CD14-positive monocyte (primary cell): ENCODE measurements at regions not wholly inside any gene's neighbourhood (a gene's known extent, or its start where the extent isn't known, plus 50 kb on each side); places are given as distances from the start of the nearest gene placed in this dataset.

Source experiments
- DNase-seq, 3 donors: peaks; one replicate each; pipeline ENCODE4 v3.0.0-alpha.2; 2011 to 2022
- H2AFZ ChIP-seq: 2 replicates; pipeline ENCODE4 v1.6.0; 2012; ENCODE audit warnings: mild to moderate bottlenecking, low read depth, low read length, inconsistent platforms; ENCODE audit not compliant: insufficient read depth, poor library complexity, severe bottlenecking
- H3K27ac ChIP-seq, 2 donors: 1 replicate in 1 of 2; 2 replicates in 1 of 2; pipeline ENCODE4 v1.5.1; 2012 to 2013; ENCODE audit warnings: low read length in 2 of 2, control low read depth in 1 of 2, inconsistent platforms in 1 of 2, low read depth in 1 of 2, mild to moderate bottlenecking in 1 of 2
- H3K27me3 ChIP-seq, 2 donors: one replicate each; pipeline versions ENCODE4 v1.6.0 to v1.6.1; 2011 to 2013; ENCODE audit warnings: low read length in 2 of 2; ENCODE audit not compliant: control insufficient read depth in 2 of 2, insufficient read depth in 2 of 2
- H3K36me3 ChIP-seq, 2 donors: replicated peaks in 1 of 2; 1 replicate in 1 of 2; 2 replicates in 1 of 2; pipeline versions ENCODE4 v1.5.1 to v1.6.1; 2012 to 2013; ENCODE audit warnings: low read length in 2 of 2, control low read depth in 1 of 2, inconsistent platforms in 1 of 2, mild to moderate bottlenecking in 1 of 2; ENCODE audit not compliant: insufficient read depth in 2 of 2, control insufficient read depth in 1 of 2
- H3K4me1 ChIP-seq, 2 donors: 1 replicate in 1 of 2; 2 replicates in 1 of 2; pipeline versions ENCODE4 v1.5.1 to v1.6.1; 2012 to 2013; ENCODE audit warnings: low read length in 2 of 2, control low read depth in 1 of 2, inconsistent platforms in 1 of 2, mild to moderate bottlenecking in 1 of 2, moderate library complexity in 1 of 2; ENCODE audit not compliant: insufficient read depth in 2 of 2, control insufficient read depth in 1 of 2
- H3K4me2 ChIP-seq: replicated peaks from 2 replicates; pipeline ENCODE3; 2012; ENCODE audit warnings: low read length, moderate library complexity, mild to moderate bottlenecking; ENCODE audit not compliant: poor library complexity, severe bottlenecking; ENCODE audit errors: extremely low read depth
- H3K4me3 ChIP-seq, 3 experiments: fragments of 200-600 bp in 1 of 3; sonication (generic) in 1 of 3; replicated peaks in 1 of 3; 1 replicate in 2 of 3; 2 replicates in 1 of 3; pipeline ENCODE4 v1.5.1; 2011 to 2013; ENCODE audit warnings: low read length in 3 of 3, mild to moderate bottlenecking in 3 of 3, control low read depth in 2 of 3, low read depth in 2 of 3, inconsistent platforms in 1 of 3, moderate library complexity in 1 of 3
- H3K79me2 ChIP-seq: 2 replicates; pipeline ENCODE4 v1.6.0; 2012; ENCODE audit warnings: mild to moderate bottlenecking, control low read depth, inconsistent platforms, low read length, moderate library complexity; ENCODE audit not compliant: insufficient read depth
- H3K9ac ChIP-seq: 2 replicates; pipeline ENCODE4 v1.6.0; 2017; ENCODE audit warnings: low read length, mild to moderate bottlenecking; ENCODE audit not compliant: insufficient read depth, poor library complexity, severe bottlenecking
- H3K9me3 ChIP-seq, 2 donors: replicated peaks in 1 of 2; 1 replicate in 1 of 2; 2 replicates in 1 of 2; pipeline versions ENCODE4 v1.5.1 to v1.6.1; 2012 to 2013; ENCODE audit warnings: low read length in 2 of 2, control low read depth in 1 of 2; ENCODE audit not compliant: control insufficient read depth in 1 of 2, insufficient read depth in 1 of 2
- H4K20me1 ChIP-seq: 2 replicates; pipeline ENCODE4 v1.6.0; 2012; ENCODE audit warnings: mild to moderate bottlenecking, low read length, control low read depth, moderate library complexity; ENCODE audit not compliant: insufficient read depth
- H3K27ac Mint-ChIP-seq, 7 donors: one replicate each; pipeline ENCODE4 v1.8.0; 2020; ENCODE audit warnings: mild to moderate bottlenecking in 7 of 7, mixed read lengths in 7 of 7, moderate library complexity in 6 of 7, inconsistent platforms in 2 of 7
- H3K27me3 Mint-ChIP-seq, 3 donors: one replicate each; pipeline ENCODE4 v1.8.0; 2021 to 2022; ENCODE audit warnings: low read depth in 3 of 3, mild to moderate bottlenecking in 3 of 3, mixed read lengths in 3 of 3, moderate library complexity in 3 of 3, inconsistent platforms in 1 of 3
- H3K36me3 Mint-ChIP-seq, 2 donors: one replicate each; pipeline ENCODE4 v1.8.0; 2020; ENCODE audit warnings: mixed read lengths in 2 of 2, inconsistent platforms in 1 of 2, mild to moderate bottlenecking in 1 of 2
- H3K4me1 Mint-ChIP-seq: one replicate; pipeline ENCODE4 v1.8.0; 2020; ENCODE audit warnings: mild to moderate bottlenecking, mixed read lengths
- H3K4me3 Mint-ChIP-seq, 2 donors: one replicate each; pipeline ENCODE4 v1.8.0; 2020; ENCODE audit warnings: mild to moderate bottlenecking in 2 of 2, mixed read lengths in 2 of 2, moderate library complexity in 1 of 2
- H3K9me3 Mint-ChIP-seq, 7 donors: one replicate each; pipeline ENCODE4 v1.8.0; 2020 to 2022; ENCODE audit warnings: mixed read lengths in 7 of 7, mild to moderate bottlenecking in 6 of 7, moderate library complexity in 6 of 7, inconsistent platforms in 2 of 7
- CTCF ChIP-seq: fragments of 200-600 bp; IDR thresholded peaks from one replicate; pipeline ENCODE4 v1.8.0; 2022; ENCODE audit warnings: antibody characterized with exemption, mild to moderate bottlenecking
- WGBS: methylation state at CpG from one replicate; pipeline ENCODE4 v1.1.5; 2013; ENCODE audit warnings: missing lambda C conversion rate; ENCODE audit not compliant: insufficient coverage; 5-methylcytosine and 5-hydroxymethylcytosine counted together
- intact Hi-C, 2 donors: fragments of 100-400 bp; cut with micrococcal nuclease; formaldehyde crosslinking; loops; one replicate each; pipeline versions ENCODE4 v1.15.0 to v1.15.1; 2023

GRCh38 chr21:25361097-25361496, 246.2 kb downstream of the MRPL39 start:
- Histone ChIP-seq H3K27ac (no peak overlapping the region), H3K79me2 (no peaks in the 10 kb centered on the region), H2AFZ (no peak overlapping the region), H3K4me1 (no peaks in the 10 kb centered on the region), H3K9me3 (no peaks in the 10 kb centered on the region), H3K9ac (no peak overlapping the region), H3K36me3 (no peaks in the 10 kb centered on the region), H4K20me1 (no peaks in the 10 kb centered on the region), H3K4me2 (no peak overlapping the region), H3K27me3 (no peaks in the 10 kb centered on the region), H3K4me3 (no peak overlapping the region)
- DNase-seq, result no peak
- no peaks in the 10 kb centered on the region for H3K4me1 Mint-ChIP-seq
- no peak for TF ChIP-seq CTCF
- H3K9me3 Mint-ChIP-seq, result peaks cover 3 to 10% (median 4%) of the 10 kb centered on the region in 7 donors
- peaks cover 0 to 3% (median 0%) of the 10 kb centered on the region in 3 donors for H3K27me3 Mint-ChIP-seq
- no peaks in the 10 kb centered on the region for H3K36me3 Mint-ChIP-seq
- intact Hi-C loops, result no loop called here
- no peak overlapping the region for H3K27ac Mint-ChIP-seq
- H3K4me3 Mint-ChIP-seq, result no peak overlapping the region
- 86% methylated on average over 1 of the region's 1 CpG for WGBS

- intact Hi-C loops, result no loop called here
- H3K9ac ChIP-seq, result no peak overlapping the region
- 86% methylated on average over 1 of the region's 2 CpGs for WGBS
Observed at GRCh38 chr21:25360593-25360992, 246.7 kb downstream of the MRPL39 start.

More at GRCh38 chr21:25360593-25360992, 246.7 kb downstream of the MRPL39 start:
- no peaks in the 10 kb centered on the region for H3K79me2 ChIP-seq
- no peak overlapping the region for H3K4me3 ChIP-seq
- H3K36me3 ChIP-seq, result no peaks in the 10 kb centered on the region
- Mint-ChIP-seq H3K4me1 (no peaks in the 10 kb centered on the region), H3K27me3 (peaks cover 0 to 3% (median 0%) of the 10 kb centered on the region in 3 donors), H3K36me3 (no peaks in the 10 kb centered on the region), H3K4me3 (no peak overlapping the region), H3K27ac (no peak overlapping the region), H3K9me3 (peaks cover 3 to 10% (median 4%) of the 10 kb centered on the region in 7 donors)
- H2AFZ ChIP-seq, result no peak overlapping the region
- H4K20me1 ChIP-seq, result no peaks in the 10 kb centered on the region
- no peaks in the 10 kb centered on the region for H3K4me1 ChIP-seq
- no peaks in the 10 kb centered on the region for H3K27me3 ChIP-seq
- H3K4me2 ChIP-seq, result no peak overlapping the region
- no peak overlapping the region for H3K27ac ChIP-seq
- no peak for DNase-seq
- H3K9me3 ChIP-seq, result no peaks in the 10 kb centered on the region
- TF ChIP-seq CTCF, result no peak
